Activated naive CD8-positive, alpha-beta T cell (primary cell): ENCODE measurements at regions not wholly inside any gene's neighbourhood (a gene's known extent, or its start where the extent isn't known, plus 50 kb on each side); places are given as distances from the start of the nearest gene placed in this dataset.

ENCODE experiments used
- H3K27ac Mint-ChIP-seq: one replicate; pipeline ENCODE4 v1.8.0; 2021; ENCODE audit warnings: mixed read lengths
- H3K27me3 Mint-ChIP-seq: one replicate; pipeline ENCODE4 v1.8.0; 2021; ENCODE audit warnings: mixed read lengths
- H3K36me3 Mint-ChIP-seq: one replicate; pipeline ENCODE4 v1.8.0; 2021; ENCODE audit warnings: mixed read lengths
- H3K4me1 Mint-ChIP-seq: one replicate; pipeline ENCODE4 v1.8.0; 2021; ENCODE audit warnings: low read depth, mixed read lengths
- H3K4me3 Mint-ChIP-seq: one replicate; pipeline ENCODE4 v1.8.0; 2021; ENCODE audit warnings: mild to moderate bottlenecking, mixed read lengths
- H3K9me3 Mint-ChIP-seq: one replicate; pipeline ENCODE4 v1.8.0; 2021; ENCODE audit warnings: low read depth, mixed read lengths

DNA sequence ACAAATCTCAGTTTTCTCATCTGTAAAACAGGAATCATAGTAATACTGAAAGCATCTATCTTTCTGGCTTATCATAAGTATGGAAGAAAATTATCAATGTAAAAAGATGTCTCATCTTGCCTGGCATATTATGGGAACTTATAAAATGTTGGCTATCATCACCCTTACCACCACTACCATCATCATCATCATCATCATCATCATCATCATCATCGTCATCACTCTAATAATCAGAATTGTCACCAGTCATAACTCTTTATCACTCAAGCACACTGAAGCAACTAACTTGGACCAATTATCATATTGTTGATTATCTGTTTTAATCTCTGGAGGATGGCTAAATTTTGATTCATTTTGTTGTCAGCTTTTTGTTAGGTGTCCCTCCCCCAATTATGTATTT, 825.4 kb downstream of the SORCS3 start:
- Mint-ChIP-seq H3K4me3 (no peak overlapping the region), H3K9me3 (peaks cover 3% of the 10 kb centered on the region), H3K36me3 (no peaks in the 10 kb centered on the region), H3K27me3 (peaks cover 2% of the 10 kb centered on the region), H3K27ac (no peak overlapping the region), H3K4me1 (no peaks in the 10 kb centered on the region)

DNA sequence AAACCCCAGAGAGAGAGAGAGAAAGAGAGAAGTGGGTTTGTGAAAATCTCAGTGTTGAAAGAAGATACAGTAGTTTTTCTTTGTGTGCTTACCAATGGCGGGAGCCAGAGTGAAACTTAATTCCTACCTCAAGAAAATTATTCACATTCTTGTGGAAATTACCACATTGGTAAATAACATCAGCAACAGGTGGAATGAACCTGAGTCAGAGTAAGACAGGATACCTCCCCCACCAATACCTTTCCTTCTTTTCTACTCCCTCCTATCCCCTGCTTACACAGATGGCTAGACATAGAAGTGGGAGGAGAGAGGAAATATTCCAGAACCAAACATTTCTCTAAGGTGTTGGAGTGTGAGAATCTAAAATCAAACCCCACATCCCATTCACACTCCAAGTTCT, 793.9 kb downstream of the SORCS3 start:
- no peaks in the 10 kb centered on the region for H3K27me3 Mint-ChIP-seq
- no peak overlapping the region for H3K27ac Mint-ChIP-seq
- no peaks in the 10 kb centered on the region for H3K36me3 Mint-ChIP-seq
- peaks cover 6% of the 10 kb centered on the region for H3K9me3 Mint-ChIP-seq
- no peak overlapping the region for H3K4me3 Mint-ChIP-seq
- no peaks in the 10 kb centered on the region for H3K4me1 Mint-ChIP-seq

DNA sequence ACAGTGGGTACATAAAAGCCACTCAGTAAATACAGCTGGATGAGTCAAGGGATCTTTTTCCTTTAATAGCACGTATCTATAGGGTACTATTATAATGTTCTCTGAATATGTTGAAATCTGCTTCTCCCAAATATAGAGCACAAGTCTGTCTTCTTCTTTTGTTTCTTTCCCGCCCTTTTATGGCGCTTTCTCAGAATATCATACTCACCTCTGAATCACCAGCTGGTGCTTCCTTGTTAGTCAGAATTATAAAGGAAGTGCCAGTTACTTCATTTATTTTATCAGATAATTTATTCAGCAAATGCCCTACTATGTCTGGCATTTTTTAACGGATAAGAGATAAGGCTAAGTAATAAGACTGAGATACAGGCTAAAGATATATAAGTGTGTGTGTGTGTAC, 772.9 kb downstream of the SORCS3 start:
- H3K27me3 Mint-ChIP-seq: no peaks in the 10 kb centered on the region
- H3K27ac Mint-ChIP-seq: no peak overlapping the region
- H3K4me1 Mint-ChIP-seq: no peaks in the 10 kb centered on the region
- no peak overlapping the region for H3K4me3 Mint-ChIP-seq
- H3K9me3 Mint-ChIP-seq: peaks cover 4% of the 10 kb centered on the region
- H3K36me3 Mint-ChIP-seq: no peaks in the 10 kb centered on the region

DNA sequence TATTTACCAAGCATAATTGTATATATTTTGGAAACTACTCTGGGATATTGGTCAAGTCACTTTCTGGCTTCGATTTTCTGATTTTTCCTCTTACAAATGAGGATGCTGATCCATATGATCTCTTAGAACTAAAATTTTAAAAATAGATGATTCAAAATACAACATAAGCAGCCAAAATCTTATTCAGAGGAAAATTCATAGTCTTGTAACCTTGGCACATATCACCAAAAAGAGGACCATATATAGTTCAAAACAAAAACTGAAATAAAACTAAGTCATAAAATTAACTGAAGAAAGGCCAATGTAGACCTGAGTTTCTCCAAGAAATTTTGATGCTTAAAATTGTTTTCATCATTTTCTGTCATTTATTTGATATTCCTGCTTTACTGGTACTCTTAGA, 768.3 kb downstream of the SORCS3 start:
- no peak overlapping the region for H3K4me3 Mint-ChIP-seq
- H3K9me3 Mint-ChIP-seq: peaks cover 11% of the 10 kb centered on the region
- H3K4me1 Mint-ChIP-seq: no peaks in the 10 kb centered on the region
- no peaks in the 10 kb centered on the region for H3K36me3 Mint-ChIP-seq
- no peak overlapping the region for H3K27ac Mint-ChIP-seq
- H3K27me3 Mint-ChIP-seq: no peaks in the 10 kb centered on the region

DNA sequence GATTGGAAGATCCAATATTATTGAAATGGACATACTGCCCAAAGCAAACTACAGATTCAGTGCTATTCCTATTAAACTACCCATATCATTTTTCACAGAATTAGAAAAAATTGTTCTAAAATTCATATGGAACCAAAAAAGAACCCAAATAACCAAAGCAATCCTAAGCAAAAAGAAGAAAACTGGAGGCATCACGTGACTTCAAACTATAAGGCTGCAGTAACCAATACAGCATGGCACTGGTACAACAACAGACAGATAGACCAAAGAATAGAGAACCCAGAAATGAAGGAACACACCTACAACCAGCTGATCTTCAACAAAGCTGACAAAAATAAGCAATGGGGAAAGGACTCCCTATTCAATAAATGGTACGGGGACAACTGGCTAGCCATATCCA, 765.4 kb downstream of the SORCS3 start:
- H3K36me3 Mint-ChIP-seq: no peaks in the 10 kb centered on the region
- H3K27me3 Mint-ChIP-seq: no peaks in the 10 kb centered on the region
- peaks cover 16% of the 10 kb centered on the region for H3K9me3 Mint-ChIP-seq
- no peak overlapping the region for H3K27ac Mint-ChIP-seq
- no peak overlapping the region for H3K4me3 Mint-ChIP-seq
- H3K4me1 Mint-ChIP-seq: no peaks in the 10 kb centered on the region

DNA sequence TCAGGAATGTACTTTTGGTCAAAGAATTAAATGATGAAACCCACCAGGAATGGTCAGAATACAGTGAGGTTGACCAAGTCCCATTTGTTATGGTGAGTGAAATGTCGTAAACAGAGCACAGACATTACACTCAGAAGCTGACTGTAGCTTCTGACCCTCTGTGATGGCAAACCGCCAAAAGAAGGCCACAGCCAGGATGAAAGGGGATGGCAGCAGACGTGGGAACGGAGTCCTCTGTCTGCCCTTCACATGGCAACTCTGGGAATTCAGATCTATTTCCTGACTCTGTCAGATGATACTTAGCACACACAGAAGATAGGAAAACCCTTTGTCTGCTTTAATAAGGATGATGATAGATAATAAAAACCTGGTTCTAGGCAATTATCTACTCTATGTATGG, 757.1 kb downstream of the SORCS3 start:
- H3K9me3 Mint-ChIP-seq: peaks cover 10% of the 10 kb centered on the region
- no peaks in the 10 kb centered on the region for H3K4me1 Mint-ChIP-seq
- no peak overlapping the region for H3K4me3 Mint-ChIP-seq
- no peak overlapping the region for H3K27ac Mint-ChIP-seq
- no peaks in the 10 kb centered on the region for H3K27me3 Mint-ChIP-seq
- H3K36me3 Mint-ChIP-seq: no peaks in the 10 kb centered on the region

DNA sequence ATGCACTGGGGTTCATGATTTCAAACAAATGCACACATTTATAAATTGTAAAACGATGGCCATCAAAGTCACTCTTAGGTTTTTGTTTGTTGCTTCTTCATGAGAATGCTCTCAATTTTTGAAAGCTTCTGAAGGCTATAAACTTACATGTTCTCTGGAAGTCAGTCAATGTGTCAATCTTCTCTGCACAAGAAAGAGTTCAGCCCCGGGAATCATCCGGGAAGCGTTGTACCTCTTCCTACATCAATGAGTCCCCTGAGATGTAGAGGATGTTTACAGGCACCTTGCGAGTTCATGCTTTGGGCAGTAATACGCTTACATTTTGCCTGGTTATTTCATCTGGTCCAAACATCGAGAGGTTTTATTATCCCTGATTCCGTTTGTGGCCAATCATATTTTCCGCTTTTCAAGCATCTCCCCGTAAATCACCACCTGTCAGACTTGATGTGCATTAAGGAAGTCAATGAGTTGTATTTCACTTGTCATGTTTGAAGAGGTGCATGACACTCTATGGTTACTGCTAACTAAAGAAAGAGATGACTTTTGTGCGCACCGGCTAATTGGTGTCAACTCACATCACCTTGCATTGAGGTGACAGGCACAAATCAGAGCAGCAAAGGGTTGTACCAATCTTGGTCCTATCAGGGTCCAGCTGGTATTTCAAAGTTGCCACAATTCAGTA, 750.7 kb downstream of the SORCS3 start:
- H3K27ac Mint-ChIP-seq: no peak overlapping the region
- H3K9me3 Mint-ChIP-seq: peaks cover 11% of the 10 kb centered on the region
- H3K36me3 Mint-ChIP-seq: no peaks in the 10 kb centered on the region
- no peaks in the 10 kb centered on the region for H3K4me1 Mint-ChIP-seq
- no peak overlapping the region for H3K4me3 Mint-ChIP-seq
- no peaks in the 10 kb centered on the region for H3K27me3 Mint-ChIP-seq

DNA sequence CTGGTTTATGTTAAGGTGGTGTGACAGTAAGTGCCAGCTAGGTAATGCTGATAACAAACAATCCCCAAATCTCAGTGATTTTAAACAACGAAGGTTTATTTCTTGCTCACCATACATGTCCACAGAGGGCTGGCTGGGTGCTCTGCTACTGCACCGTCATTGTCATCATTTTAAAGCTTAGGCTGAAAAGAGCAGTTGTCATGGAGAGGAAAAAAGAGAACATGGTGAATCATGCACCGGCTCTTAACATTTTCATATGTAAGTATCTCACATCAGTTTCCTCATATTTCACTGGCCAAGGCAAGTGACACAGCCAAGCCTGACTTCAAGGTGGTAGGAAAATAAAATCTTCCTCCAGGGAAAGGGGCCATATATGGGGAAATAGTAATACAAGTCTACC, 746.9 kb downstream of the SORCS3 start:
- Mint-ChIP-seq H3K4me1 (no peaks in the 10 kb centered on the region), H3K27me3 (no peaks in the 10 kb centered on the region), H3K4me3 (no peak overlapping the region), H3K36me3 (no peaks in the 10 kb centered on the region), H3K9me3 (peaks cover 11% of the 10 kb centered on the region), H3K27ac (no peak overlapping the region)

DNA sequence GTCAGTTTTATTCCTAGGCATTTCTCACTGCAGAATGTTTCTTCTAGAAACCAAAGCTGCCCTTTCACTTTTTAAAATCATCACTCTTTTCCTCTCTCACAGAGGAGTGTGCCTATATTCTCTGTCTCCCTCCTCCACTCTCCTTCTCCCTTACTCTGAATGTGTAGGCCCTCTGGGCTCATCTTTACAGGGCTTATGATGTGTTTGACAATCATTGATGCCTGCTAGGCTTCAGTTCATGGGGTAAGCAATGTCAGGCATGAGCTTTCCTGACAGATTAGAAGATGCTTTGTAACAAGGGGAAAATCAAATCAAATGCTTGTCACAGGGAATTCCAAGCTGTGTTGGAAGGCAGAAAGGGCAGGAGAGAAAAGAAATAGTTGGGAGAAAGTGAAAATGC, 742.9 kb downstream of the SORCS3 start:
- H3K4me1 Mint-ChIP-seq: no peaks in the 10 kb centered on the region
- no peaks in the 10 kb centered on the region for H3K9me3 Mint-ChIP-seq
- no peaks in the 10 kb centered on the region for H3K36me3 Mint-ChIP-seq
- no peak overlapping the region for H3K27ac Mint-ChIP-seq
- H3K4me3 Mint-ChIP-seq: no peak overlapping the region
- H3K27me3 Mint-ChIP-seq: no peaks in the 10 kb centered on the region

DNA sequence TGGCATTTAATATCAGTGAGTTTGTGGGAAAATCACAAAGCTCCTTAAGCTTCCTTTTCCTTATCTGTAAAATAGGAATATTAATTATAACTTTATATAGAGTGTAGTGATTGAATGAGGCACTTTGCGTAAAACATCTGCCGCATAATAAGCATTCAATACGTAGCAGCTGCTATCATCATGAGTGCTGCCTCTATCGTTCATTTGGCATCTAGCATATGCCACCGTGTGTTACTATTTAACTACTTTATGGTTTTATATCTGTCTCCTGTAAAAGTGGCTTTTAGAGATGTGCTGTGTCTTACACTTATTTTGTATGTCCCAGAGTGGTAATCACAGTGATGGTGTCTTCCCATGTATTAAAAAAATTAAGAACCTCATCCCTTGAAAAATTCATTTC, 729.6 kb downstream of the SORCS3 start:
- no peak overlapping the region for H3K4me3 Mint-ChIP-seq
- H3K27me3 Mint-ChIP-seq: no peaks in the 10 kb centered on the region
- H3K36me3 Mint-ChIP-seq: no peaks in the 10 kb centered on the region
- peaks cover 9% of the 10 kb centered on the region for H3K9me3 Mint-ChIP-seq
- H3K27ac Mint-ChIP-seq: no peak overlapping the region
- no peaks in the 10 kb centered on the region for H3K4me1 Mint-ChIP-seq

DNA sequence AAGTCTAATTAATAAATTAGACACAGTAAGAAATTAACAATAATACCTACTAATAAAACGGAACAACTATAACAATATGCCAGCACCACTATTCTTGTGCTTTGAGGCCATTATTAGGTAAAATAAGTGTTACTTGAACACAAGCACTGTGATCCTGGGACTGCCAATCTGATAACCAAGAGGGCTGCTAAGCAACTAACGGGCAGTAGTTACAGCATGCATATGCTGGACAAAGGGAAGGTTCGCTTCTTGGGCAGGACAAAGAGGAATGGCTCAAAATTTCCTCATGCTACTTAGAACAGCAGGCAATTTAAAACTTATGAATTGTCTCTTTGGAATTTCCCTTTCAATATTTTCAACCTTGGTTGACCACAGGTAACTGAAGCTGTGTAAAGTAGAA, 718.6 kb downstream of the SORCS3 start:
- Mint-ChIP-seq H3K9me3 (peaks cover 4% of the 10 kb centered on the region), H3K4me3 (no peak overlapping the region), H3K4me1 (no peaks in the 10 kb centered on the region)

DNA sequence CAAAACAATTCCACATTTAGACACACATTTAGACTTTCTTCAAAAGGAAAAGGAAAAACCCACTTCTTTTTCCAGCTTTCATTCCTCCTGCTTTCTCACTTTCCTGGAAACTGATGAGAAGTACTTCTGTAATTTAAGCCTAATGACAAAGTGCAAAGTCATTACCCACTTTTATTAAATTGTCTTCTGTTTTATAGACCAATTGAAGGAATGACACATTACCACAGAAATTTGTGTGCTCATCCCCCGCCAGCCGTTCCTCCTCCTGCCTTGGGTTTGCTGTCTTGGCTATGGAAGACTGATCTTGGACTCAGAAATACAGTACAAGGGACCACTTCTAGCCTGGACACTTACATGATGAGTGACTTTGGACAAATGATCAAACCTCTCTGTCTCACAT, 717.8 kb downstream of the SORCS3 start:
- Mint-ChIP-seq H3K9me3 (peaks cover 4% of the 10 kb centered on the region), H3K4me1 (no peaks in the 10 kb centered on the region), H3K36me3 (no peaks in the 10 kb centered on the region), H3K4me3 (no peak overlapping the region), H3K27me3 (no peaks in the 10 kb centered on the region), H3K27ac (no peak overlapping the region)

More for the DNA sequence above, 718.6 kb downstream of the SORCS3 start:
- Mint-ChIP-seq H3K36me3 (no peaks in the 10 kb centered on the region), H3K27ac (no peak overlapping the region), H3K27me3 (no peaks in the 10 kb centered on the region)

DNA sequence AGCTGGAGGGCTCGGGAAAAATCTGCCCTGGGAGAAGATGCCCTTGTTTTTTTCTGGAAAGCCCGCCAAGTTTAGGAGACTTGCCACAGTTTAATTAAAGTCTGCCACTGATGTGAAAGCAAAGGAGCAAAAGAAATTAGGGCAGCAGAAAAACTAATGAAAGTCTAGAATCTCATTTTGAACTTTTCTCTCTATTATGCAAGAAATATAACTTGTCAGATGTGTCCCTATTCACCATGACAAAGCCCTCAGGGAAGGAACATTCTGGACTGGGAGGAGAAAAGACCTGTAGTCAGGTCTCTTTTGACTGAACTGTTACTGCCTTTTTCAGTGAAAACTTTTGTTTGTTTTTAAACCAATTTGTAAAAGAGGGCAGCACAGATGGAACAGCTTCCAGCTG, 715.5 kb downstream of the SORCS3 start:
- Mint-ChIP-seq H3K27me3 (no peaks in the 10 kb centered on the region), H3K9me3 (peaks cover 4% of the 10 kb centered on the region), H3K36me3 (no peaks in the 10 kb centered on the region), H3K27ac (no peak overlapping the region), H3K4me3 (no peak overlapping the region), H3K4me1 (no peaks in the 10 kb centered on the region)

DNA sequence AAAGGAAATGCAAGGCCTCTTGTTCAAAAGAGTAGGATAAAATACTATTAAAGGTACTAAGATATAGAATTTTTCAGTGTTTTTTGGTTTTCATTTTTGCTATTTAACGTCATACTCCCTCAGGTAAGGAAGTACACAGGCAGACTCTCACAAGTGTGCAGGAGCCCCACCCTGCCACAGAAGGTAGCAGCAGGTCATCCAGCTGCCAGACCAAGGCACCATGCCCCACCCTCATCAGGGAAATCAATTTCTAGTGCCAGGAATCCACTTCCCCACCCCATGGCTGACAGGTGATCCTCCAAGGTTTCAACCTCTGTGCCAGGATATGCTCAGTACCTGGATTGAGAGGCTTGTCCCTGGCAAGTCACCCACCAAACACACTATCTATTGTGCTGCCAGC, 712.9 kb downstream of the SORCS3 start:
- Mint-ChIP-seq H3K36me3 (no peaks in the 10 kb centered on the region), H3K4me1 (no peaks in the 10 kb centered on the region), H3K9me3 (no peaks in the 10 kb centered on the region), H3K27ac (no peak overlapping the region), H3K27me3 (no peaks in the 10 kb centered on the region), H3K4me3 (no peak overlapping the region)

DNA sequence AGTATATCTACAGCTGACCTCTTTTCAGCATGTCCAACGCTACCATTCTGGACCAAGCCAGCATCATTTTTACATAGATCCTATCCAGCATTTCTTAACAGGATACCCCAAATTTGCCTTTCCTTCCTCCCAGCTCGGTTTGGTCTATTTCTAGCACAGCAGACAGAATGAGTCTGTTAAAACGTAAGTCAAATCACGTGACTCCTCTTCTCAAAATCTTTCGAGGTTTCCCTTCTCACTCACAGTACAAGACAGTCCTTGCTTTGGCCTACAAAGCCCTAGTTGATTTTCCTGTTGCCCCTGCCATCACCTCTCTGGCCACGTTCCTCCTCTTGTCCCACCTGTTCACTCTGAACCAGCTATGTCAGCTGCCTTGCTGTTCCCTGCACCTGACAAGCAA, 711.7 kb downstream of the SORCS3 start:
- Mint-ChIP-seq H3K9me3 (no peaks in the 10 kb centered on the region), H3K4me1 (no peaks in the 10 kb centered on the region), H3K4me3 (no peak overlapping the region), H3K27ac (no peak overlapping the region), H3K27me3 (no peaks in the 10 kb centered on the region), H3K36me3 (no peaks in the 10 kb centered on the region)

DNA sequence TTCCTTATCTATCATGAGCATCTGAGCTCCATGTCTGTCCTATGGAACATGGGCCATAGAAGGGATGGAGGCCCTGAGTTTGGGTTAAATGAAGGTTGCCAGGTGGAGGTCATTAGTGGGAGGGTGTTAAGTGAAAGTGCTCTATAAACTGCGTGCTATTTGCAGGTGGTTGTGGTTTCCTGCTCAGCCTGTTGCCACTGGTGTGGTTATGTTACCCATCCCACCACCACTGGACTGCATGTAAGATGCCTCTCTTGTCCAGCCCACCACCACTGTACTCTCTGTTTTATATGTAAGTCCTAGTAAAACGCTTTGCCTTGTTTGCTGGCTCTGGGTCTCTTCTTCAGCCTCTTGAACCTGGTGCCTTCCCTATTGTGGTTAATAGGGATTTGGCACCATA, 711.2 kb downstream of the SORCS3 start:
- Mint-ChIP-seq H3K27me3 (no peaks in the 10 kb centered on the region), H3K27ac (no peak overlapping the region), H3K4me1 (no peaks in the 10 kb centered on the region), H3K9me3 (no peaks in the 10 kb centered on the region), H3K36me3 (no peaks in the 10 kb centered on the region), H3K4me3 (no peak overlapping the region)
